ENCODE measurements at regions not wholly inside any gene's neighbourhood (a gene's known extent, or its start where the extent isn't known, plus 50 kb on each side); places are given as distances from the start of the nearest gene placed in this dataset.
"Not testable (repeated sequence)": the region's sequence is repeated elsewhere in the genome, so short reads cannot be mapped to it uniquely, and the experiment has no call there.

- DNase-seq = not testable (repeated sequence)
Observed at GRCh38 chr10:35958609-35959008, 316.5 kb upstream of the FZD8 start.

DNA sequence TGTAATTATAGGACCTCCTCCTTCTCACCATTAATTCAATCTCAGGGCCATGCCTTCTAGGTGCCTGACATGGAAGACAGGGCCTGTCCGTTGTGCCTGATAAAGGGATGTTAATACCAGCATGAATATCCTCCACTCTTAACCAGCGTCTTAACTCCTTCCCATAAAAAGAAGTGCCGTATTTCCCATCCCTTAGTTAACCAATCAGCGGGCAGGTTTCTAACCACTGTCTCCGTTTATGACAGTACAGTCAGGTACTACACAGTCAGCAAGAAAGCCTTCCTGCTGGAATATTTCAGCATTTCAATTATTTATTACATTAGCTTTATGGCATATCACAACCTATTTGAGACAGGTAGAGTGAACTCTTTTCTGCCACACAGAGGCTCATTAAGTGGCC lies 308.6 kb upstream of the FZD8 start:
- no peak for DNase-seq

GRCh38 chr10:35950226-35950625 lies 308.1 kb upstream of the FZD8 start:
- DNase-seq = no peak

DNA sequence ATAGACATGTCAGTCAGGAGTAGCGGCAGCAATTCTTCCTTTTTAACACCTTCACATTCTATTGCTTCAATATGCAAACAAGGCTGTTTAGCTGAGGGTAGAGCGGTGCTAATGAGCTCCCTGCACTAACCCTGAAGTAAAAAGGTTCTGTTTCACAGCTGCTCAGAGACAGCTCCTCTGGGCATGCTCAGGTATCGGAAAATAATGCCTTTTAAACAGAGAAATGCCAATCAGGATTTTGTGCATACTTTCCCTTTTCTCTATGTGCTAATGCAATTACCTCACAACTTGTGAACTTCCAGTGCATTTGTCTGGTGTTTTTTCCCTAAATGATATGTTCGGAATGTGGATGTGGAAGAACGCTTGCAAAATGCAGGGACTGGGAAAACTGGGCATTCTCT lies 307.7 kb upstream of the FZD8 start:
- no peak for DNase-seq

DNA sequence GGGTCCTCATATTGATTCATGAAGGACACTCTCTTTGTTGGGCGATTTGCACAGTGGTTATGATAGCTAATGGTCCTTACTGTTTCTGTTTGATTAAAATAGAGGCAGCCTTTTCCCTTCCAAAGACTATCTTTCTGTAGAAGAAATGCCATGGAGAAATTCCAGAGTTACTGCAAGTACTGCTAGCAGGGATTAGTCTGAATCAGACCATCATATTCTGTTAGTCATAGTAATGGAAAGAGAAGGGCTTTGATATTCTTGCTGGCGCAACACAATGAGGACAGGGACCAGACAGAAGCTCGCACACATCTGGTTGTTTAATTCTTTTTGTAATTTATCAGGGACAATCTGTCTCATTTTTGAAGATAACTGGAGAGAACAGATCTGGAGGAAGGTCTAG lies 304.5 kb upstream of the FZD8 start:
- DNase-seq = no peak

DNA sequence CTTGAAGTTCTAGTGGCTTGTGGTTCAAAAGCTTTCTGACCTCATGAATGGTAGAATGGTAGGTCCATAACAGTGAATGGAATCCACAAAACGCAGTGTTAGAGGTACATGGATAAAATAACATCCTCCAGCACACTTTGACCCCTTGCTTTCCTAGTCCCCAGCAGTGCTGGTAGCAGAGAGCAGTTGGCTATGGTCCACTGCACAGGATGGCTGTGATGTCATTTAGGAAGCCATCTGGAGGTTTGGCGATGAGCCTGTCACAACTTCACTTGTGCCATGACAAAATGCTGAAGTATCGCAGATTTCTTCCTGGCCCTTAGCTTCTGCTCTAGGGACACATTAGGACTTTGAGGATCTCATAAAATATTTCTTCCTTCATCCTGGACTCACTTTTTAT lies 300.0 kb upstream of the FZD8 start:
- DNase-seq = no peak

GRCh38 chr10:35940141-35941041 lies 298.3 kb upstream of the FZD8 start:
- no peak for DNase-seq

DNA sequence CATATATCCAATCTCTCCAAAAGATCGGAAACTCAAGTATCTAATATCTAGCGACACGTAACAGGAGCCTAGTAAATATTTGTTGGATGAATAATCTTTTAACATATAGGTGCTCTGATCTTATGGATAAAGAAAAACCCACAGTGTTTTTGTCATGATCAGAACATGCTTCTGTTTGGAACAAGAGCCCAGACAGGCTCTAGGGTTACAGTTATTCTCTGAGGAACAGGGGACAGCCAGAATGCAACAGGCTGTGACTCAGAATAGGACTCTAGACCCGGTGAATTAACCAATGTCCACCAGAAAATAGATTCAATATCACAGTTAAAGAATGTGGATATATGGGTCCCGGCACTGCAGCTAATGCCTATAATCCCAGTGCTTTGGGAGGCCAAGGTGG lies 296.1 kb upstream of the FZD8 start:
- DNase-seq = no peak

- DNase-seq = no peak
Observed at GRCh38 chr10:35937546-35937945, 295.4 kb upstream of the FZD8 start.

- no peak for DNase-seq
Observed at GRCh38 chr10:35934642-35934995, 292.5 kb upstream of the FZD8 start.

DNA sequence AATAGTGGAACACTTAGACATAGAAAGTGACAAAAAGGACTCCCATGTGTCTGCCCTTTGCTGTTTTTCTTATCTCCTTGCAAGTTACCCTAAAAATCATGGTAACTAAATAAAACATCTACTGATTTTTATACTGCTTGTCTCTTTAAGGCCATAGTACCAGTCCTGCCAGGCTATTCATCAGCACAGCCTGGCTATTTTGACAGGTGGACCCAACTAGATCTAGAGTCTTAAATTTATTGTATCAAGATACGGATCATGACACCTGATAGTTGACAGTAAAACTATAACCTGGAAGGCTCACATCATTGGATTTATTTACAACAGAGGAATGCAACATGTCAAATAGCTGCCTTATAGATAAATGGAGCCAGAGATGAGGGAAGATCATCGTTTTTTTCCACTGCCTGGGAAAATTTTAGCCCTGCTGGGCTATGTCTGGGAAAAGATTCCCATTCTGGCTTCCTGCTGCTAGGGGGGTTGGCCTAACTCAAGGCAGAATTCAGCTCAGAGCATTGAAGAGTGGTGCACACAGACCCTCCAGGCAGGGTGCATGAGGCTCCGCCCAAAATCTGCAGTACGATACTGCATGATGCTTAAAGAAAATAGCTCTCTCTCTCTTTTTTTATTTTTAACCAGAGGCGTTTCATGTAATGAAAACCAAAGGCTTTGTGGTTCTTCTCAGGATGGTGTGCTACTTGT lies 292.0 kb upstream of the FZD8 start:
- DNase-seq = no peak

- DNase-seq = no peak
Observed at GRCh38 chr10:35933491-35933890, 291.4 kb upstream of the FZD8 start.

GRCh38 chr10:35929962-35930361 lies 287.9 kb upstream of the FZD8 start:
- not testable (repeated sequence) for DNase-seq

GRCh38 chr10:35928748-35929147 lies 286.7 kb upstream of the FZD8 start:
- DNase-seq = no peak

GRCh38 chr10:35927990-35928488 lies 285.9 kb upstream of the FZD8 start:
- no peak for DNase-seq

GRCh38 chr10:35927341-35927740 lies 285.2 kb upstream of the FZD8 start:
- DNase-seq = no peak

DNA sequence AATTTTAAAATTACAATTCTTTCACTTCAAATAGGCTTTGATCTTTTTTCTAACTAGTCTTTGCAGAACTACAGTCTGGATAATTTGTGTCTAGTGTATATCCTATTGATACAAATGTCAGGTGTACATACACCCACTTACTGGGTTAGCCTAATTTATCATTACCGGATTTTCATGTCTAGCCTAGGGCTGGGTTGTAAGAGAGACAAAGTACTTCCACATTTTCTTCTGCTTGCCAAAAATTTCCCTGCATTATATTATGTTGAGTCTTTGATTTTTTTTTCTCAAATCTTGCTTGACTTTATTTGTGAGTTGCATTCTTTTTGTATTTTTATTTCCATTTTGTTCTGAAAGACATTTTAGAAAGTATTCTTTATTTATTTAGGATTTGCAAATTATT lies 284.8 kb upstream of the FZD8 start:
- DNase-seq = no peak

DNA sequence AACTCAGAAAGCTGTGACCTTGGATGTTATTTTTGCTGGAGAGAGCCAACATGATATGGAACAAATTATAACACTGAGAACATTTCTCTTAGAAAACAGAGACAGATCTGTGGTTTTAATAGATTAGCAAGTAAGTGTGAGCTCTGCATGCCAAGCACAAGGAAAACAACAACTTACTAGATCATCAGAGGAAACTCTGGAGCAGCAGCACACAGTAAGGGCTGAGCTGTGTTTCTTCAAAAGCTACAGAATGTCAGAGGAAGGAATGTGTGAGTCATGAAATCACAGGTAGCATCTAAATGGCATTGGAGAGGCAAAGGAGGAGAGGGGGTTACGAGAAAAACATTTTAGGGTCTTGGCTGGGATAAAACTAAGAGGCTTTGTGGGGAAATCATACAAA lies 283.4 kb upstream of the FZD8 start:
- no peak for DNase-seq

DNA sequence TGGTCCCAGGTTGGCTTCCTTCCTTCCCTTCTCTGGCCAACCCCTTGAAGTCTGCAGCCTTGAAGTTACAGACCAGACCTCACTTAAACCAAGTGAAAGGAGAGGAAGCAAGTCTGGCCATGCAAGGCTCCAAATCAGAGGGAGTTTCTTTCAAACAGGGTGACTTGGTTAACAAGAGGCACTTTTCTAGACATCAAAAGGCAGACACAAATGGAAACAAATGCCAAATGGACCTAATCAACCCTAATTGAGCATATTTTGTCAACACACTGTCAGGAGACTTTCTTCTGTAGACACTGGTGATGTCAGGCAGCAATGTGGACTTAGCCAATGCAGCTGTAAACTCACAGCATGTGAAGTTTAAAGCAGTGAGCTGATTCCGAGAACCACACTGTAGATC lies 282.7 kb upstream of the FZD8 start:
- DNase-seq = no peak

GRCh38 chr10:35922876-35923600 lies 280.9 kb upstream of the FZD8 start:
- no peak for DNase-seq

GRCh38 chr10:35921866-35922350 lies 279.8 kb upstream of the FZD8 start:
- DNase-seq = no peak

- DNase-seq = no peak
Observed at GRCh38 chr10:35916791-35917190, 274.7 kb upstream of the FZD8 start.

DNA sequence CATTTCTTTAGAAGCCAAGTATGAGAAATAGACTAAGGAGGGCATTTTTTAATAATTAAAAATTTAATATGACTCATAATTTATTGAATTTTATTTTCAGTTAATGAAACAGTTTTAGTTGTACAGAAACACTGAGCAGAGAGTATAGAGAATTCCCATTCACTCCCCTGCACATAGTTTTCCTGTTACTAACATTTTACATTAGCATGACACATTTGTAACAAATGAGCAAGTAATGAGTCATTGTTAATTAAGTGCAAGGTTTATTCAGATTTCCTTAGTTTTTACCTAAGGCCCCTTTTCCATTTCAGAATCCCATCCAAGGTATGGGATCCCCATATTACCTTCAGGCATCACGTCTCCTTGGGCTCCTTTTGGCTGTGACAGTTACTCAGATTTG lies 271.5 kb upstream of the FZD8 start:
- no peak for DNase-seq

Data from activated T-cell treated with anti-CD3 and anti-CD28 coated beads, Interleukin-2, amount 50 U/mL, for 48 hours (primary cell).